GM18868 (cell line): ENCODE measurements at regions not wholly inside any gene's neighbourhood (a gene's known extent, or its start where the extent isn't known, plus 50 kb on each side); places are given as distances from the start of the nearest gene placed in this dataset.

Experiments used
- ATAC-seq: cut with Tn5 transposase; IDR thresholded peaks from one replicate; pipeline ENCODE4 v1.9.1; 2021; ENCODE audit warnings: mild to moderate bottlenecking, moderate library complexity; ENCODE audit not compliant: unreplicated experiment

GRCh38 chr3:104582092-104582491 lies 784.6 kb upstream of the ALCAM start:
- no peak for ATAC-seq

- ATAC-seq, result no peak
Observed at GRCh38 chr3:104584682-104585081, 782.0 kb upstream of the ALCAM start.

GRCh38 chr3:104586344-104586743 lies 780.4 kb upstream of the ALCAM start:
- no peak for ATAC-seq

- no peak for ATAC-seq
Observed at GRCh38 chr3:104588442-104588841, 778.3 kb upstream of the ALCAM start.

- no peak for ATAC-seq
Observed at GRCh38 chr3:104591776-104592175, 774.9 kb upstream of the ALCAM start.

- no peak for ATAC-seq
Observed at GRCh38 chr3:104594491-104594890, 772.2 kb upstream of the ALCAM start.

GRCh38 chr3:104596054-104596453 lies 770.7 kb upstream of the ALCAM start:
- no peak for ATAC-seq

GRCh38 chr3:104596551-104596950 lies 770.2 kb upstream of the ALCAM start:
- ATAC-seq, result peak; percentile 96

GRCh38 chr3:104598848-104599511 lies 767.7 kb upstream of the ALCAM start:
- ATAC-seq, result no peak

GRCh38 chr3:104604326-104605010 lies 762.2 kb upstream of the ALCAM start:
- ATAC-seq, result no peak

- peak; percentile 47 for ATAC-seq
Observed at GRCh38 chr3:104606812-104607211, 759.9 kb upstream of the ALCAM start.

GRCh38 chr3:104610730-104611652 lies 755.7 kb upstream of the ALCAM start:
- no peak for ATAC-seq

- no peak for ATAC-seq
Observed at GRCh38 chr3:104612218-104612617, 754.5 kb upstream of the ALCAM start.

GRCh38 chr3:104614564-104614963 lies 752.1 kb upstream of the ALCAM start:
- ATAC-seq, result no peak

- ATAC-seq, result peak; percentile 90
Observed at GRCh38 chr3:104628185-104628789, 738.4 kb upstream of the ALCAM start.

GRCh38 chr3:104629038-104629437 lies 737.7 kb upstream of the ALCAM start:
- no peak for ATAC-seq

GRCh38 chr3:104631254-104631653 lies 735.5 kb upstream of the ALCAM start:
- no peak for ATAC-seq

GRCh38 chr3:104632521-104632920 lies 734.2 kb upstream of the ALCAM start:
- ATAC-seq, result no peak

GRCh38 chr3:104632947-104633346 lies 733.8 kb upstream of the ALCAM start:
- no peak for ATAC-seq

GRCh38 chr3:104635872-104636580 lies 730.7 kb upstream of the ALCAM start:
- ATAC-seq, result no peak

GRCh38 chr3:104642827-104643226 lies 723.9 kb upstream of the ALCAM start:
- no peak for ATAC-seq
